ENCODE measurements at regions not wholly inside any gene's neighbourhood (a gene's known extent, or its start where the extent isn't known, plus 50 kb on each side); places are given as distances from the start of the nearest gene placed in this dataset.

- DNase-seq (ENCODE audit: low read depth in 2 of 2), result no peak
Measured at GRCh38 chr3:10583798-10584708, 78.7 kb upstream of the ATP2B2 start.

GRCh38 chr3:10585945-10586344 lies 80.6 kb upstream of the ATP2B2 start:
- DNase-seq (ENCODE audit: low read depth in 2 of 2), result no peak

- DNase-seq (ENCODE audit: low read depth in 2 of 2), result no peak
Measured at GRCh38 chr3:10594915-10595314, 89.5 kb upstream of the ATP2B2 start.

- no peak for DNase-seq (ENCODE audit: low read depth in 2 of 2)
Measured at GRCh38 chr3:10596746-10597448, 91.5 kb upstream of the ATP2B2 start.

- DNase-seq (ENCODE audit: low read depth in 2 of 2), result no peak
Measured at GRCh38 chr3:10597733-10598132, 92.3 kb upstream of the ATP2B2 start.

GRCh38 chr3:10599017-10599416 lies 93.6 kb upstream of the ATP2B2 start:
- DNase-seq (ENCODE audit: low read depth in 2 of 2), result no peak

- no peak for DNase-seq (ENCODE audit: low read depth in 2 of 2)
Measured at GRCh38 chr3:10599444-10599843, 94.1 kb upstream of the ATP2B2 start.

- no peak for DNase-seq (ENCODE audit: low read depth in 2 of 2)
Measured at GRCh38 chr3:10600296-10600714, 94.9 kb upstream of the ATP2B2 start.

GRCh38 chr3:10600726-10601125 lies 95.3 kb upstream of the ATP2B2 start:
- no peak for DNase-seq (ENCODE audit: low read depth in 2 of 2)

GRCh38 chr3:10601151-10601856 lies 95.9 kb upstream of the ATP2B2 start:
- no peak for DNase-seq (ENCODE audit: low read depth in 2 of 2)

- DNase-seq (ENCODE audit: low read depth in 2 of 2), result no peak
Measured at GRCh38 chr3:10601857-10602230, 96.5 kb upstream of the ATP2B2 start.

- DNase-seq (ENCODE audit: low read depth in 2 of 2), result no peak
Measured at GRCh38 chr3:10602271-10602670, 96.9 kb upstream of the ATP2B2 start.

GRCh38 chr3:10602769-10603768 lies 97.7 kb upstream of the ATP2B2 start:
- peak; percentile 4 to 49 for DNase-seq (ENCODE audit: low read depth in 2 of 2)

- no peak for DNase-seq (ENCODE audit: low read depth in 2 of 2)
Measured at GRCh38 chr3:10609134-10609533, 103.7 kb upstream of the ATP2B2 start.

GRCh38 chr3:10614168-10614567 lies 108.8 kb upstream of the ATP2B2 start:
- no peak for DNase-seq (ENCODE audit: low read depth in 2 of 2)

- DNase-seq (ENCODE audit: low read depth in 2 of 2), result no peak
Measured at GRCh38 chr3:10615715-10616114, 110.3 kb upstream of the ATP2B2 start.

GRCh38 chr3:10616321-10616720 lies 110.9 kb upstream of the ATP2B2 start:
- no peak for DNase-seq (ENCODE audit: low read depth in 2 of 2)

- DNase-seq (ENCODE audit: low read depth in 2 of 2), result no peak
Measured at GRCh38 chr3:10619989-10620832, 114.8 kb upstream of the ATP2B2 start.

GRCh38 chr3:10620833-10621082 lies 115.4 kb upstream of the ATP2B2 start:
- DNase-seq (ENCODE audit: low read depth in 2 of 2), result no peak

GRCh38 chr3:10623578-10624275 lies 118.3 kb upstream of the ATP2B2 start:
- no peak for DNase-seq (ENCODE audit: low read depth in 2 of 2)
